Liver (tissue), 8 donors: ENCODE measurements at regions not wholly inside any gene's neighbourhood (a gene's known extent, or its start where the extent isn't known, plus 50 kb on each side); places are given as distances from the start of the nearest gene placed in this dataset.

Experiments
- DNase-seq: peaks from one replicate; pipeline ENCODE4 v3.0.0-alpha.2; 2017; ENCODE audit warnings: low spot score
- H3K27ac ChIP-seq, 2 donors: one replicate each; pipeline ENCODE4 v1.7.0; 2013; ENCODE audit warnings: inconsistent platforms in 2 of 2, low read length in 2 of 2, control low read depth in 1 of 2, low read depth in 1 of 2, mild to moderate bottlenecking in 1 of 2
- H3K27me3 ChIP-seq, 4 donors: one replicate each; pipeline versions ENCODE4 v1.6.1 to v1.7.0; 2013; ENCODE audit warnings: low read length in 3 of 4, inconsistent platforms in 1 of 4, mild to moderate bottlenecking in 1 of 4, moderate library complexity in 1 of 4; ENCODE audit not compliant: control insufficient read depth in 4 of 4, insufficient read depth in 4 of 4
- H3K36me3 ChIP-seq, 4 donors: one replicate each; pipeline versions ENCODE4 v1.6.1 to v1.7.0; 2013; ENCODE audit warnings: low read length in 3 of 4, mild to moderate bottlenecking in 3 of 4, low read depth in 1 of 4, moderate library complexity in 1 of 4; ENCODE audit not compliant: control insufficient read depth in 4 of 4, insufficient read depth in 3 of 4
- H3K4me1 ChIP-seq, 4 donors: one replicate each; pipeline versions ENCODE4 v1.6.1 to v1.7.0; 2013; ENCODE audit warnings: low read length in 3 of 4, mild to moderate bottlenecking in 3 of 4, moderate library complexity in 1 of 4; ENCODE audit not compliant: control insufficient read depth in 4 of 4, insufficient read depth in 4 of 4
- H3K4me3 ChIP-seq, 3 donors: one replicate each; pipeline versions ENCODE4 v1.6.1 to v1.7.0; 2013; ENCODE audit warnings: low read length in 3 of 3, control low read depth in 1 of 3, low read depth in 1 of 3, mild to moderate bottlenecking in 1 of 3
- H3K9ac ChIP-seq, 2 donors: one replicate each; pipeline ENCODE4 v1.7.0; 2013; ENCODE audit warnings: low read length in 2 of 2, mild to moderate bottlenecking in 2 of 2, moderate library complexity in 2 of 2, control low read depth in 1 of 2, low read depth in 1 of 2
- H3K9me3 ChIP-seq, 4 donors: one replicate each; pipeline versions ENCODE4 v1.6.1 to v1.7.0; 2013; ENCODE audit warnings: low read length in 3 of 4; ENCODE audit not compliant: control insufficient read depth in 4 of 4
- ATF3 ChIP-seq: IDR thresholded peaks from 2 replicates; pipeline ENCODE4 v1.6.1; 2016; ENCODE audit warnings: antibody characterized with exemption
- EGR1 ChIP-seq, 2 donors: IDR thresholded peaks; 2 replicates each; pipeline ENCODE4 v1.6.1; 2016 to 2018; ENCODE audit warnings: antibody characterized with exemption in 2 of 2, low read depth in 2 of 2
- FOXA1 ChIP-seq: IDR thresholded peaks from 2 replicates; pipeline ENCODE4 v1.6.1; 2016; ENCODE audit warnings: antibody characterized with exemption
- GABPA ChIP-seq, 2 donors: IDR thresholded peaks in 1 of 2; conservative IDR thresholded peaks in 1 of 2; 2 replicates each; pipeline ENCODE4 v1.6.1; 2016; ENCODE audit warnings: antibody characterized with exemption in 2 of 2, mild to moderate bottlenecking in 1 of 2, moderate library complexity in 1 of 2
- HNF4A ChIP-seq, 2 donors: conservative IDR thresholded peaks; 2 replicates each; pipeline ENCODE4 v1.6.1; 2016; ENCODE audit warnings: antibody characterized with exemption in 2 of 2, mild to moderate bottlenecking in 2 of 2
- HNF4G ChIP-seq: IDR thresholded peaks from 2 replicates; pipeline ENCODE4 v1.6.1; 2016; ENCODE audit warnings: antibody characterized with exemption
- JUND ChIP-seq, 2 donors: IDR thresholded peaks; 2 replicates each; pipeline ENCODE4 v1.6.1; 2016; ENCODE audit warnings: antibody characterized with exemption in 2 of 2
- MAX ChIP-seq: IDR thresholded peaks from 2 replicates; pipeline ENCODE4 v1.6.1; 2016; ENCODE audit warnings: antibody characterized with exemption
- NR2F2 ChIP-seq: IDR thresholded peaks from 2 replicates; pipeline ENCODE4 v1.6.1; 2016; ENCODE audit warnings: antibody characterized with exemption
- RAD21 ChIP-seq, 2 donors: IDR thresholded peaks; 2 replicates each; pipeline ENCODE4 v1.6.1; 2016; ENCODE audit warnings: antibody characterized with exemption in 2 of 2, mild to moderate bottlenecking in 2 of 2
- RXRA ChIP-seq, 2 donors: IDR thresholded peaks; 2 replicates each; pipeline ENCODE4 v1.6.1; 2017 to 2018; ENCODE audit warnings: antibody characterized with exemption in 2 of 2, mild to moderate bottlenecking in 1 of 2
- SP1 ChIP-seq: IDR thresholded peaks from 2 replicates; pipeline ENCODE4 v1.6.1; 2018; ENCODE audit warnings: antibody characterized with exemption, mild to moderate bottlenecking
- TAF1 ChIP-seq: conservative IDR thresholded peaks from 2 replicates; pipeline ENCODE4 v1.6.1; 2016; ENCODE audit warnings: antibody characterized with exemption, mild to moderate bottlenecking
- YY1 ChIP-seq: IDR thresholded peaks from 2 replicates; pipeline ENCODE4 v1.6.1; 2016; ENCODE audit warnings: antibody characterized with exemption, mild to moderate bottlenecking
- ZBTB33 ChIP-seq: IDR thresholded peaks from 2 replicates; pipeline ENCODE4 v1.6.1; 2016; ENCODE audit warnings: antibody characterized with exemption
- WGBS: extraction: QIAGEN DNeasy Blood & Tissue Kit; methylation state at CpG from one replicate; pipeline ENCODE4 v1.1.7; 2013; 5-methylcytosine and 5-hydroxymethylcytosine counted together
- TF ChIP-seq, protein P1 (sequence below): fragments of 150-350 bp; IDR thresholded peaks from 2 replicates; pipeline ENCODE4 v1.5.1; 2017; ENCODE audit warnings: improper control_type of control experiment, low read depth, low read length; ENCODE audit not compliant: missing input control
- TF ChIP-seq, protein P2 (sequence below): IDR thresholded peaks from 2 replicates; pipeline ENCODE4 v1.6.1; 2016; ENCODE audit warnings: antibody characterized with exemption, mild to moderate bottlenecking
- donor health status: healthy.
- donor health status: healthy.
- donor health status: healthy.
- donor health status: healthy.
- donor health status: healthy.

DNA sequence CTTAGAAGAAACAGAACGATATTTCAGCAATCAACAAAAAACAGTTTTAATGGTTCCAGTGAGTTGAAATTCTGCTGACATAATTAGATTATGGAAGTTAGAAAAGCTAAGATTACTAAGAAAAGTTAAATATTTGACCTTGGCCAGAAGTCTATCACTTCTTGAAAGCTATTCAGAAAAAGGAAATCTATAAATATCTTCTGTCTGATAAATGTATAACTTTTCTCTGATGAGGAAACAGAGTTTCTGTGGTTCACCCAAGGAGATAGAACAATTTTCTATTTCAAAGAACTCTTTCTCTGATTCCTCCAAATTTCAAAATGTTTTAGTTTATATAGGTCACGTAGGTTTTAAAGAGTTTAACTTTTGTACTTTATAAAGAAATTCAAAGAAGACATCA lies 438.4 kb upstream of the CHORDC1 start:
- H3K27ac ChIP-seq: no peak overlapping the region
- no peaks in the 10 kb centered on the region for H3K36me3 ChIP-seq
- no peak for DNase-seq
- no peaks in the 10 kb centered on the region for H3K4me1 ChIP-seq
- no peak overlapping the region for H3K4me3 ChIP-seq
- WGBS: 77% methylated on average over 2 of the region's 2 CpGs
- no peak for TF ChIP-seq HNF4G
- TF ChIP-seq, protein P1, sequence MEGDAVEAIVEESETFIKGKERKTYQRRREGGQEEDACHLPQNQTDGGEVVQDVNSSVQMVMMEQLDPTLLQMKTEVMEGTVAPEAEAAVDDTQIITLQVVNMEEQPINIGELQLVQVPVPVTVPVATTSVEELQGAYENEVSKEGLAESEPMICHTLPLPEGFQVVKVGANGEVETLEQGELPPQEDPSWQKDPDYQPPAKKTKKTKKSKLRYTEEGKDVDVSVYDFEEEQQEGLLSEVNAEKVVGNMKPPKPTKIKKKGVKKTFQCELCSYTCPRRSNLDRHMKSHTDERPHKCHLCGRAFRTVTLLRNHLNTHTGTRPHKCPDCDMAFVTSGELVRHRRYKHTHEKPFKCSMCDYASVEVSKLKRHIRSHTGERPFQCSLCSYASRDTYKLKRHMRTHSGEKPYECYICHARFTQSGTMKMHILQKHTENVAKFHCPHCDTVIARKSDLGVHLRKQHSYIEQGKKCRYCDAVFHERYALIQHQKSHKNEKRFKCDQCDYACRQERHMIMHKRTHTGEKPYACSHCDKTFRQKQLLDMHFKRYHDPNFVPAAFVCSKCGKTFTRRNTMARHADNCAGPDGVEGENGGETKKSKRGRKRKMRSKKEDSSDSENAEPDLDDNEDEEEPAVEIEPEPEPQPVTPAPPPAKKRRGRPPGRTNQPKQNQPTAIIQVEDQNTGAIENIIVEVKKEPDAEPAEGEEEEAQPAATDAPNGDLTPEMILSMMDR: no peak
- TF ChIP-seq RAD21 (IDR thresholded peaks at IDR 0.05): no peak
- no peak for TF ChIP-seq YY1
- TF ChIP-seq RXRA (IDR thresholded peaks at IDR 0.05): no peak
- TF ChIP-seq, protein P2, sequence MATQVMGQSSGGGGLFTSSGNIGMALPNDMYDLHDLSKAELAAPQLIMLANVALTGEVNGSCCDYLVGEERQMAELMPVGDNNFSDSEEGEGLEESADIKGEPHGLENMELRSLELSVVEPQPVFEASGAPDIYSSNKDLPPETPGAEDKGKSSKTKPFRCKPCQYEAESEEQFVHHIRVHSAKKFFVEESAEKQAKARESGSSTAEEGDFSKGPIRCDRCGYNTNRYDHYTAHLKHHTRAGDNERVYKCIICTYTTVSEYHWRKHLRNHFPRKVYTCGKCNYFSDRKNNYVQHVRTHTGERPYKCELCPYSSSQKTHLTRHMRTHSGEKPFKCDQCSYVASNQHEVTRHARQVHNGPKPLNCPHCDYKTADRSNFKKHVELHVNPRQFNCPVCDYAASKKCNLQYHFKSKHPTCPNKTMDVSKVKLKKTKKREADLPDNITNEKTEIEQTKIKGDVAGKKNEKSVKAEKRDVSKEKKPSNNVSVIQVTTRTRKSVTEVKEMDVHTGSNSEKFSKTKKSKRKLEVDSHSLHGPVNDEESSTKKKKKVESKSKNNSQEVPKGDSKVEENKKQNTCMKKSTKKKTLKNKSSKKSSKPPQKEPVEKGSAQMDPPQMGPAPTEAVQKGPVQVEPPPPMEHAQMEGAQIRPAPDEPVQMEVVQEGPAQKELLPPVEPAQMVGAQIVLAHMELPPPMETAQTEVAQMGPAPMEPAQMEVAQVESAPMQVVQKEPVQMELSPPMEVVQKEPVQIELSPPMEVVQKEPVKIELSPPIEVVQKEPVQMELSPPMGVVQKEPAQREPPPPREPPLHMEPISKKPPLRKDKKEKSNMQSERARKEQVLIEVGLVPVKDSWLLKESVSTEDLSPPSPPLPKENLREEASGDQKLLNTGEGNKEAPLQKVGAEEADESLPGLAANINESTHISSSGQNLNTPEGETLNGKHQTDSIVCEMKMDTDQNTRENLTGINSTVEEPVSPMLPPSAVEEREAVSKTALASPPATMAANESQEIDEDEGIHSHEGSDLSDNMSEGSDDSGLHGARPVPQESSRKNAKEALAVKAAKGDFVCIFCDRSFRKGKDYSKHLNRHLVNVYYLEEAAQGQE: no peak
- no peaks in the 10 kb centered on the region for H3K27me3 ChIP-seq
- no peaks in the 10 kb centered on the region for H3K9me3 ChIP-seq
- no peak overlapping the region for H3K9ac ChIP-seq

- H3K27ac ChIP-seq: no peak overlapping the region
- H3K9me3 ChIP-seq: no peaks in the 10 kb centered on the region
- 84% methylated on average over 2 of the region's 2 CpGs for WGBS
- no peaks in the 10 kb centered on the region for H3K36me3 ChIP-seq
- no peak for DNase-seq
- H3K9ac ChIP-seq: no peak overlapping the region
- no peaks in the 10 kb centered on the region for H3K4me1 ChIP-seq
- no peaks in the 10 kb centered on the region for H3K27me3 ChIP-seq
- TF ChIP-seq HNF4G (no peak), EGR1 (IDR thresholded peaks at IDR 0.05; ENCODE audit: low read depth in 2 of 2) (no peak), RAD21 (IDR thresholded peaks at IDR 0.05) (no peak), GABPA (IDR thresholded peaks at IDR 0.05 in 1 of 2, conservative IDR thresholded peaks at IDR 0.05 in 1 of 2) (no peak), ZBTB33 (no peak), YY1 (no peak), TAF1 (no peak), SP1 (no peak), FOXA1 (no peak), JUND (IDR thresholded peaks at IDR 0.05) (no peak), RXRA (IDR thresholded peaks at IDR 0.05) (no peak), HNF4A (conservative IDR thresholded peaks at IDR 0.05) (no peak), NR2F2 (no peak), ATF3 (no peak), MAX (no peak)
- TF ChIP-seq, protein P2: no peak
- no peak overlapping the region for H3K4me3 ChIP-seq
Observed at GRCh38 chr11:90656171-90656570, 433.3 kb upstream of the CHORDC1 start.
